ENCODE measurements at regions not wholly inside any gene's neighbourhood (a gene's known extent, or its start where the extent isn't known, plus 50 kb on each side); places are given as distances from the start of the nearest gene placed in this dataset.

GRCh38 chr5:163976696-163977095 lies 471.3 kb downstream of the MAT2B start:
- no peaks in the 10 kb centered on the region for H3K9me3 ChIP-seq (replicated peaks in 1 of 3)
- no peak overlapping the region for H3K4me3 ChIP-seq
- H3K27me3 ChIP-seq, result no peaks in the 10 kb centered on the region
- DNase-seq, result no peak
- 63 to 77% (median 67%) methylated on average over 3 of the region's 3 CpGs for WGBS, 4 donors
- no peaks in the 10 kb centered on the region for H3K36me3 ChIP-seq (replicated peaks in 1 of 2)
- no peaks in the 10 kb centered on the region for H3K4me1 ChIP-seq (replicated peaks in 1 of 2)
- intact Hi-C loops (cut with DNase I), result no loop called here
- TF ChIP-seq POLR2A (IDR thresholded peaks at IDR 0.05), result no peak
- H3K27ac ChIP-seq, result no peak overlapping the region

GRCh38 chr5:163978897-163979296 lies 473.5 kb downstream of the MAT2B start:
- WGBS, 4 donors, result 43 to 63% (median 55%) methylated on average over 5 of the region's 5 CpGs
- H3K4me1 ChIP-seq (replicated peaks in 1 of 2), result no peaks in the 10 kb centered on the region
- H3K27me3 ChIP-seq, result no peaks in the 10 kb centered on the region
- intact Hi-C loops (cut with DNase I), result no loop called here
- H3K4me3 ChIP-seq, result no peak overlapping the region
- H3K9me3 ChIP-seq (replicated peaks in 1 of 3), result no peaks in the 10 kb centered on the region
- no peak overlapping the region for H3K27ac ChIP-seq
- DNase-seq, result no peak
- no peaks in the 10 kb centered on the region for H3K36me3 ChIP-seq (replicated peaks in 1 of 2)
- no peak for TF ChIP-seq POLR2A (IDR thresholded peaks at IDR 0.05)
- no peak for TF ChIP-seq CTCF (IDR thresholded peaks at IDR 0.05)

GRCh38 chr5:163988566-163988965 lies 483.1 kb downstream of the MAT2B start:
- 52 to 64% (median 57%) methylated on average over 4 of the region's 4 CpGs for WGBS, 4 donors
- no peak overlapping the region for H3K4me3 ChIP-seq
- no peaks in the 10 kb centered on the region for H3K9me3 ChIP-seq (replicated peaks in 1 of 3)
- no peaks in the 10 kb centered on the region for H3K36me3 ChIP-seq (replicated peaks in 1 of 2)
- H3K27ac ChIP-seq, result no peak overlapping the region
- DNase-seq, result no peak
- no peaks in the 10 kb centered on the region for H3K4me1 ChIP-seq (replicated peaks in 1 of 2)
- no peaks in the 10 kb centered on the region for H3K27me3 ChIP-seq
- intact Hi-C loops (cut with DNase I), result no loop called here
- no peak for TF ChIP-seq POLR2A (IDR thresholded peaks at IDR 0.05)
- no peak for TF ChIP-seq CTCF (IDR thresholded peaks at IDR 0.05)

- WGBS, 4 donors, result 65 to 81% (median 80%) methylated on average over 5 to 6 of the region's 6 CpGs
- TF ChIP-seq CTCF (IDR thresholded peaks at IDR 0.05), result no peak
- no peak for TF ChIP-seq POLR2A (IDR thresholded peaks at IDR 0.05)
- intact Hi-C loops (cut with DNase I), result no loop called here
Observed at GRCh38 chr5:163993126-163993525, 487.7 kb downstream of the MAT2B start.

GRCh38 chr5:163995206-163995605 lies 489.8 kb downstream of the MAT2B start:
- no peak for TF ChIP-seq POLR2A (IDR thresholded peaks at IDR 0.05)
- no peak for TF ChIP-seq CTCF (IDR thresholded peaks at IDR 0.05)
- no peak overlapping the region for H3K4me3 ChIP-seq
- no peak overlapping the region for H3K27ac ChIP-seq
- intact Hi-C loops (cut with DNase I), result no loop called here
- DNase-seq, result peak in 5 of 7 donors; percentile 16 to 42 (median 20)
- no peaks in the 10 kb centered on the region for H3K36me3 ChIP-seq (replicated peaks in 1 of 2)
- H3K4me1 ChIP-seq (replicated peaks in 1 of 2), result no peaks in the 10 kb centered on the region
- no peaks in the 10 kb centered on the region for H3K9me3 ChIP-seq (replicated peaks in 1 of 3)
- H3K27me3 ChIP-seq, result no peaks in the 10 kb centered on the region
- 36 to 62% (median 55%) methylated on average over 4 of the region's 4 CpGs for WGBS, 4 donors

More at GRCh38 chr5:163993126-163993525, 487.7 kb downstream of the MAT2B start:
- Histone ChIP-seq H3K9me3 (replicated peaks in 1 of 3) (no peaks in the 10 kb centered on the region), H3K4me1 (replicated peaks in 1 of 2) (no peaks in the 10 kb centered on the region), H3K27ac (no peak overlapping the region), H3K4me3 (no peak overlapping the region), H3K27me3 (no peaks in the 10 kb centered on the region), H3K36me3 (replicated peaks in 1 of 2) (no peaks in the 10 kb centered on the region)
- no peak for DNase-seq
